ENCODE measurements at regions not wholly inside any gene's neighbourhood (a gene's known extent, or its start where the extent isn't known, plus 50 kb on each side); places are given as distances from the start of the nearest gene placed in this dataset.

- TF ChIP-seq CTCF (IDR thresholded peaks at IDR 0.05): no peak
- no peak for TF ChIP-seq POLR2A (IDR thresholded peaks at IDR 0.05)
- no peak for TF ChIP-seq POLR2AphosphoS5 (IDR thresholded peaks at IDR 0.05)
Measured at GRCh38 chr3:153437666-153438065, 275.6 kb downstream of the RAP2B start.
